Ovary (tissue), 7 donors: ENCODE measurements at regions not wholly inside any gene's neighbourhood (a gene's known extent, or its start where the extent isn't known, plus 50 kb on each side); places are given as distances from the start of the nearest gene placed in this dataset.

Experiments
- DNase-seq, 5 donors: peaks; one replicate each; pipeline ENCODE4 v3.0.0-alpha.2; 2019 to 2020
- H3K27ac ChIP-seq, 2 donors: fragments of 200-600 bp; one replicate each; pipeline versions ENCODE4 v1.5.1 to v1.8.0; 2019 to 2022
- H3K27me3 ChIP-seq: fragments of 200-600 bp; one replicate; pipeline ENCODE4 v1.8.0; 2022
- H3K36me3 ChIP-seq: fragments of 200-600 bp; sonication (generic); one replicate; pipeline ENCODE4 v1.5.1; 2019
- H3K4me1 ChIP-seq: one replicate; pipeline ENCODE4 v1.8.1; 2013; ENCODE audit warnings: mild to moderate bottlenecking, moderate library complexity; ENCODE audit not compliant: insufficient read depth
- H3K4me3 ChIP-seq: fragments of 200-600 bp; sonication (generic); one replicate; pipeline ENCODE4 v1.5.1; 2017
- H3K9me3 ChIP-seq, 2 donors: fragments of 200-600 bp in 1 of 2; sonication (generic) in 1 of 2; one replicate each; pipeline versions ENCODE4 v1.5.1 to v1.8.1; 2013 to 2019; ENCODE audit warnings: mild to moderate bottlenecking in 1 of 2, moderate library complexity in 1 of 2
- EP300 ChIP-seq: sonication (generic); formaldehyde crosslinking; IDR thresholded peaks from one replicate; pipeline ENCODE4 v1.6.1; 2017; ENCODE audit warnings: antibody characterized with exemption
- POLR2A ChIP-seq: fragments of 450-650 bp; IDR thresholded peaks from one replicate; pipeline ENCODE4 v1.6.1; 2017; ENCODE audit warnings: antibody characterized with exemption, mild to moderate bottlenecking, moderate library complexity
- WGBS, 3 donors: extraction: QIAGEN DNeasy Blood & Tissue Kit in 1 of 3; methylation state at CpG; one replicate each; pipeline versions ENCODE4 v1.1.5 to v1.1.7; 2013 to 2017; 5-methylcytosine and 5-hydroxymethylcytosine counted together
- intact Hi-C, 4 donors: fragments of 100-400 bp; cut with DNase I; formaldehyde crosslinking; loops; one replicate each; pipeline versions ENCODE4 v1.11.0 to v1.15.1; 2022 to 2023
- TF ChIP-seq, protein P1 (sequence below), 3 donors: fragments of 450-650 bp in 2 of 3; fragments of 200-600 bp in 1 of 3; IDR thresholded peaks; one replicate each; pipeline versions ENCODE4 v1.5.1 to v1.8.0; 2016 to 2022; ENCODE audit warnings: antibody characterized with exemption in 3 of 3, mild to moderate bottlenecking in 1 of 3
- donor health status: DM: no; HTN: no; CAD: no; lungs with moderate emphysema.
- donor health status: DM: no; HTN: no; CAD: no.
- donor health status: Bipolar disorder and iron deficiency.
- donor health status: DM: no; HTN: no; CAD: no.
- donor health status: DM: yes; HTN: yes; CAD: no.

DNA sequence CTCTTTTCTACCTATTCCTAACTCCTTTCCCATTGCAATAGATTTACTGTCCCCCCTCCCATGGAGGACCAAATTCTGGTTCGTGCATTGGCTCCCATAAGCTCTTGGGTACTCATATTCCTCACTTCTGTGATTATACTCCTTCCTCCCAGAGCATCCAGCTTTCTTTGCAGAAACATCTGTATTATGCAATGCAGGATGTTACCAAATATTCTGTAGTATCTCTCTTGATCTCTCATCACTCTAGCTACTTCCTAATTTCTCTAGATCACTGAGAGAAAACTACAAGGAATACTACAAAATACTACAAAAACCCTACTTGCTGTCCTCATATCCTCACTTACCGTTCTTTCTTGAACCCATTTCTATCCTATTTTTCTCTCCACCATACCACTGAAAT lies 395.9 kb upstream of the HS3ST1 start:
- H3K9me3 ChIP-seq, result no peaks in the 10 kb centered on the region
- TF ChIP-seq POLR2A (no peak), EP300 (no peak)
- TF ChIP-seq, protein P1, sequence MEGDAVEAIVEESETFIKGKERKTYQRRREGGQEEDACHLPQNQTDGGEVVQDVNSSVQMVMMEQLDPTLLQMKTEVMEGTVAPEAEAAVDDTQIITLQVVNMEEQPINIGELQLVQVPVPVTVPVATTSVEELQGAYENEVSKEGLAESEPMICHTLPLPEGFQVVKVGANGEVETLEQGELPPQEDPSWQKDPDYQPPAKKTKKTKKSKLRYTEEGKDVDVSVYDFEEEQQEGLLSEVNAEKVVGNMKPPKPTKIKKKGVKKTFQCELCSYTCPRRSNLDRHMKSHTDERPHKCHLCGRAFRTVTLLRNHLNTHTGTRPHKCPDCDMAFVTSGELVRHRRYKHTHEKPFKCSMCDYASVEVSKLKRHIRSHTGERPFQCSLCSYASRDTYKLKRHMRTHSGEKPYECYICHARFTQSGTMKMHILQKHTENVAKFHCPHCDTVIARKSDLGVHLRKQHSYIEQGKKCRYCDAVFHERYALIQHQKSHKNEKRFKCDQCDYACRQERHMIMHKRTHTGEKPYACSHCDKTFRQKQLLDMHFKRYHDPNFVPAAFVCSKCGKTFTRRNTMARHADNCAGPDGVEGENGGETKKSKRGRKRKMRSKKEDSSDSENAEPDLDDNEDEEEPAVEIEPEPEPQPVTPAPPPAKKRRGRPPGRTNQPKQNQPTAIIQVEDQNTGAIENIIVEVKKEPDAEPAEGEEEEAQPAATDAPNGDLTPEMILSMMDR (IDR thresholded peaks at IDR 0.05), result no peak
- DNase-seq, result no peak
- no peaks in the 10 kb centered on the region for H3K4me1 ChIP-seq
- intact Hi-C loops, result no loop called here
- no peak overlapping the region for H3K4me3 ChIP-seq
- no peaks in the 10 kb centered on the region for H3K27me3 ChIP-seq
- WGBS, 3 donors, result 77 to 86% (median 78%) methylated on average over 2 of the region's 2 CpGs
- H3K36me3 ChIP-seq, result no peaks in the 10 kb centered on the region
- H3K27ac ChIP-seq, result no peak overlapping the region

DNA sequence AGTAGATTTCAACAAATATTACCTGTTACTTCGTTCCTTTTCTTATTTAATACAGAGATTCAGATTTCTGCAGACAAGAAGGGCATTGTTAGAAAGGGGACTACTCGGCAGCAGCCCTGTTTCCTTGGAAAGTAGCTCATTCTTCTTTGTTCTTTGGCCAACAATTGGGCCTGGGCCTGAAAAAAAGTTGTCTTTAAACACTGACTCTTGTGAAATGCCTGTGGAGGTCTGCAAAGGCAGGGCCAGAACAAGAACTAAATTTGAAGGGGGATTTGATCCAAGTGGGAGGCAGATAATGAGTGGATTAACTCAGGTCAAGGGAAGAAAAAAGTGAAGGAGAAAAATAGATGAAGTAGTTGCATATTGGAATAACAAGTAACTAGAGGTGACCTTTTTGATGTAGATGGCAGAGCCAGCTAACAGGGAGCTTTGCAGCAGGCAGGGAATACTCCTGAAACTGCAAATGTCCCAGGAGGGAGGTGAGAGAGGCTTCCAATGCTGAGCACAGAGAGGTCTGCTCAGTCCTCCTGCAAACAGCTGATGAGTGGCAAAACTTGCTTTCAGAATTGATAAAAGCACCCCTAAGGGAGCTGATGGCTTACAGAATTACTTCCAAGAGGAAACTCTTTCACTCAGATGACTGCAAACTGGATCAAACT lies 393.2 kb upstream of the HS3ST1 start:
- DNase-seq, result no peak
- Histone ChIP-seq H3K27me3 (no peaks in the 10 kb centered on the region), H3K4me3 (no peak overlapping the region), H3K36me3 (no peaks in the 10 kb centered on the region), H3K27ac (no peak overlapping the region), H3K9me3 (no peaks in the 10 kb centered on the region), H3K4me1 (no peaks in the 10 kb centered on the region)
- TF ChIP-seq EP300, result no peak
- no peak for TF ChIP-seq POLR2A
- TF ChIP-seq, protein P1 (IDR thresholded peaks at IDR 0.05), result no peak
- 33 to 49% (median 47%) methylated on average over 2 of the region's 2 CpGs for WGBS, 3 donors
- intact Hi-C loops, result no loop called here

DNA sequence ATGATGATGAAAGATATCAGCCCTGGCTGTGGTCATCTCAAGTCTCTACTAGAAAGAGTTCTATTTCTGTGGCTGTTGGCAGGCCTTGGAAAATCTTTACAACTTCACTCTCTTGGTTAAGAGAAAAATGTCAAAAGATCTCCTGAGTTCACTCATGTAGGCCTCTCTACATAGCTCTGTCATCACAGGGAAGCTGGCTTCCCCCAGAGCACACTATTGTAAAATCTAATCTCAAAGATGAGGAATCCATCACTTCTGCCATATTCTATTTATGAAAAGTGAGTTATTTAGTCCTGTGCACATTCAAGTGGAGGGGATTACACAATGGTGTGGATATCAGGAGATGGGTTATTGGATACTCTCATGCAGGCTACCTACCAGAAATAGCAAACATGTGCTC lies 388.4 kb upstream of the HS3ST1 start:
- Histone ChIP-seq H3K4me1 (no peaks in the 10 kb centered on the region), H3K27ac (no peak overlapping the region), H3K4me3 (no peak overlapping the region), H3K36me3 (no peaks in the 10 kb centered on the region), H3K9me3 (no peaks in the 10 kb centered on the region), H3K27me3 (no peaks in the 10 kb centered on the region)
- intact Hi-C loops, result no loop called here
- DNase-seq, result no peak
- TF ChIP-seq EP300 (no peak), POLR2A (no peak)
- TF ChIP-seq, protein P1 (IDR thresholded peaks at IDR 0.05), result no peak

DNA sequence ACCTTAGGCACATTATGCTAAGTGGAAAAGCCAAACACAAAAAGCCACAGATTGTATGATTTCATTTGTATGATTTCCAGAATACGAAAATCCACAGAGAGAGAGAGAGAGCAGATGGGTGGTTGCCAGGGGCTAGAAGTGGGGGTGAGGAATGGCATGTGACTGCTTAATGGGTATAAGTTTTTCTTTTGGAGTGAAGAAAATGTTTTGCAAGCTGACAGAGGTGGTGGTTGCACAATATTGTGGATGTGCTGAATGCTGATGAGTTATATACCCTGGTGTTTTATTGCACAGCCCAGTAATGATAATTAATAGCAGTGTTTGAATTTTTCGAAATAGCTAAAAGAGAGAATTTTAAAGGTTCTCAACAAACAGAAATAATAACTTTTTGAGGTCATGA lies 386.1 kb upstream of the HS3ST1 start:
- 77 to 88% (median 78%) methylated on average over 2 of the region's 2 CpGs for WGBS, 3 donors
- Histone ChIP-seq H3K27me3 (no peaks in the 10 kb centered on the region), H3K27ac (no peak overlapping the region), H3K4me3 (no peak overlapping the region), H3K4me1 (no peaks in the 10 kb centered on the region), H3K9me3 (no peaks in the 10 kb centered on the region), H3K36me3 (no peaks in the 10 kb centered on the region)
- TF ChIP-seq EP300 (no peak), POLR2A (no peak)
- TF ChIP-seq, protein P1 (IDR thresholded peaks at IDR 0.05), result no peak
- no peak for DNase-seq
- intact Hi-C loops, result no loop called here
